GM12892 (cell line): ENCODE measurements at regions not wholly inside any gene's neighbourhood (a gene's known extent, or its start where the extent isn't known, plus 50 kb on each side); places are given as distances from the start of the nearest gene placed in this dataset.

Source experiments
- POLR2A ChIP-seq: IDR thresholded peaks from 2 replicates; pipeline ENCODE4 v1.6.1; 2011; ENCODE audit warnings: low read depth, low read length, control low read depth
- POLR2AphosphoS5 ChIP-seq: IDR thresholded peaks from 2 replicates; pipeline ENCODE4 v1.6.1; 2011; ENCODE audit warnings: low read depth, low read length, control low read depth
- TAF1 ChIP-seq: IDR thresholded peaks from 2 replicates; pipeline ENCODE4 v1.6.1; 2011; ENCODE audit warnings: low read depth, mild to moderate bottlenecking, control low read depth, low read length, borderline replicate concordance

DNA sequence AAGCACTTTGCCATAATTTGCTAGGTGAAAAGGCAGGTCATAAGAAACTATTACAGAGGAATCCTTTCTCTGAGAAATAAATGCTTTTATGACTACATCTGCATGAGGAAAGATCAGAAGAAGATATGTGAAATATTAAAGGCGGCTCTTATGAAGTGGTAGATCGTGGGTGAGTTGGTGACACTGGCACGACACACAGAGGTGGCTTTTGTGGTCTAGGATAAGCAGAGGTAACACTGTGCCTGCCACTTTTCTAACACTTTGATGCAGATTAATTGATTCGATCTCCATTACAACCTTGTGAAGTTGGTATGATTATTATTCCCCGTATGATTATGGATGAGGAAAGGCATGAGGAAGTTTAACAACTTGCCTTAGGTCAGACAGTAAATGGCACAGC is 60.0 kb upstream of the ELK3 start:
- no peak for TF ChIP-seq POLR2A
- TF ChIP-seq TAF1: no peak
- no peak for TF ChIP-seq POLR2AphosphoS5
